ENCODE measurements at regions not wholly inside any gene's neighbourhood (a gene's known extent, or its start where the extent isn't known, plus 50 kb on each side); places are given as distances from the start of the nearest gene placed in this dataset.
"Not testable (repeated sequence)": the region's sequence is repeated elsewhere in the genome, so short reads cannot be mapped to it uniquely, and the experiment has no call there.

- DNase-seq, result not testable (repeated sequence)
- intact Hi-C loops (cut with DNase I), result loop anchor here (10.0 kb wide), 1 partner anchor 521 kb away; no protein-coding TSS in a partner anchor
Measured at GRCh38 chr3:107233877-107234276, 143.4 kb upstream of the CCDC54 start.

- peak in 22 of 42 donors; percentile 26 to 71 (median 39) for DNase-seq
- intact Hi-C loops (cut with DNase I), result loop anchor here (10.0 kb wide), 1 partner anchor 519 kb away; no protein-coding TSS in a partner anchor
Measured at GRCh38 chr3:107235193-107235927, 141.9 kb upstream of the CCDC54 start.

GRCh38 chr3:107235928-107236315 lies 141.3 kb upstream of the CCDC54 start:
- peak in 33 of 42 donors; percentile 19 to 92 (median 75) for DNase-seq
- intact Hi-C loops (cut with DNase I), result loop anchor here (10.0 kb wide), 1 partner anchor 519 kb away; no protein-coding TSS in a partner anchor

GRCh38 chr3:107236655-107237337 lies 140.4 kb upstream of the CCDC54 start:
- intact Hi-C loops (cut with DNase I), result loop anchor here (10.0 kb wide), 1 partner anchor 518 kb away; no protein-coding TSS in a partner anchor
- no peak for DNase-seq

GRCh38 chr3:107238787-107239186 lies 138.5 kb upstream of the CCDC54 start:
- intact Hi-C loops (cut with DNase I), result loop anchor here (10.0 kb wide), 1 partner anchor 516 kb away; no protein-coding TSS in a partner anchor
- DNase-seq, result no peak

GRCh38 chr3:107239703-107240102 lies 137.5 kb upstream of the CCDC54 start:
- no peak for DNase-seq
- intact Hi-C loops (cut with DNase I), result loop anchor here (2.0 to 10.0 kb wide), 2 partner anchors 191 to 515 kb away; no protein-coding TSS in a partner anchor

GRCh38 chr3:107240183-107241091 lies 136.8 kb upstream of the CCDC54 start:
- peak; percentile 53 to 93 (median 86) for DNase-seq
- intact Hi-C loops (cut with DNase I), result loop anchor here (2.0 kb wide), 1 partner anchor 190 kb away; no protein-coding TSS in a partner anchor

- intact Hi-C loops (cut with DNase I), result loop anchor here (2.0 kb wide), 1 partner anchor 190 kb away; no protein-coding TSS in a partner anchor
- DNase-seq, result peak in 26 of 42 donors; percentile 6 to 68 (median 32)
Measured at GRCh38 chr3:107241217-107241616, 136.0 kb upstream of the CCDC54 start.

GRCh38 chr3:107242579-107242978 lies 134.7 kb upstream of the CCDC54 start:
- no peak for DNase-seq
- intact Hi-C loops (cut with DNase I), result no loop called here

GRCh38 chr3:107247116-107247515 lies 130.1 kb upstream of the CCDC54 start:
- no peak for DNase-seq

GRCh38 chr3:107249132-107249531 lies 128.1 kb upstream of the CCDC54 start:
- intact Hi-C loops (cut with DNase I), result no loop called here
- no peak for DNase-seq

More at GRCh38 chr3:107247116-107247515, 130.1 kb upstream of the CCDC54 start:
- intact Hi-C loops (cut with DNase I), result no loop called here

GRCh38 chr3:107250221-107250620 lies 127.0 kb upstream of the CCDC54 start:
- no peak for DNase-seq
- intact Hi-C loops (cut with DNase I), result no loop called here

- peak in 15 of 42 donors; percentile 7 to 72 (median 32) for DNase-seq
- intact Hi-C loops (cut with DNase I), result no loop called here
Measured at GRCh38 chr3:107251819-107252218, 125.4 kb upstream of the CCDC54 start.

GRCh38 chr3:107256963-107257362 lies 120.3 kb upstream of the CCDC54 start:
- no peak for DNase-seq
- intact Hi-C loops (cut with DNase I), result no loop called here

GRCh38 chr3:107258300-107258699 lies 118.9 kb upstream of the CCDC54 start:
- intact Hi-C loops (cut with DNase I), result no loop called here
- no peak for DNase-seq

- no peak for DNase-seq
- intact Hi-C loops (cut with DNase I), result no loop called here
Measured at GRCh38 chr3:107260207-107260606, 117.0 kb upstream of the CCDC54 start.

GRCh38 chr3:107263269-107264021 lies 113.8 kb upstream of the CCDC54 start:
- intact Hi-C loops (cut with DNase I), result no loop called here
- DNase-seq, result no peak

- peak in 4 of 42 donors; percentile 19 to 47 (median 31) for DNase-seq
- intact Hi-C loops (cut with DNase I), result no loop called here
Measured at GRCh38 chr3:107264888-107265287, 112.4 kb upstream of the CCDC54 start.
